ENCODE measurements at regions not wholly inside any gene's neighbourhood (a gene's known extent, or its start where the extent isn't known, plus 50 kb on each side); places are given as distances from the start of the nearest gene placed in this dataset.

GRCh38 chr1:30600258-30600657 lies 123.1 kb downstream of the MATN1 start:
- TF ChIP-seq, protein P1, sequence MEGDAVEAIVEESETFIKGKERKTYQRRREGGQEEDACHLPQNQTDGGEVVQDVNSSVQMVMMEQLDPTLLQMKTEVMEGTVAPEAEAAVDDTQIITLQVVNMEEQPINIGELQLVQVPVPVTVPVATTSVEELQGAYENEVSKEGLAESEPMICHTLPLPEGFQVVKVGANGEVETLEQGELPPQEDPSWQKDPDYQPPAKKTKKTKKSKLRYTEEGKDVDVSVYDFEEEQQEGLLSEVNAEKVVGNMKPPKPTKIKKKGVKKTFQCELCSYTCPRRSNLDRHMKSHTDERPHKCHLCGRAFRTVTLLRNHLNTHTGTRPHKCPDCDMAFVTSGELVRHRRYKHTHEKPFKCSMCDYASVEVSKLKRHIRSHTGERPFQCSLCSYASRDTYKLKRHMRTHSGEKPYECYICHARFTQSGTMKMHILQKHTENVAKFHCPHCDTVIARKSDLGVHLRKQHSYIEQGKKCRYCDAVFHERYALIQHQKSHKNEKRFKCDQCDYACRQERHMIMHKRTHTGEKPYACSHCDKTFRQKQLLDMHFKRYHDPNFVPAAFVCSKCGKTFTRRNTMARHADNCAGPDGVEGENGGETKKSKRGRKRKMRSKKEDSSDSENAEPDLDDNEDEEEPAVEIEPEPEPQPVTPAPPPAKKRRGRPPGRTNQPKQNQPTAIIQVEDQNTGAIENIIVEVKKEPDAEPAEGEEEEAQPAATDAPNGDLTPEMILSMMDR (IDR thresholded peaks at IDR 0.05 in 8 of 11, conservative IDR thresholded peaks at IDR 0.05 in 3 of 11), result no peak
- TF ChIP-seq POLR2A (IDR thresholded peaks at IDR 0.05) (no peak), POLR2AphosphoS5 (IDR thresholded peaks at IDR 0.05) (no peak)

All from spleen (tissue), 7 donors.